ENCODE measurements at regions not wholly inside any gene's neighbourhood (a gene's known extent, or its start where the extent isn't known, plus 50 kb on each side); places are given as distances from the start of the nearest gene placed in this dataset.

- DNase-seq = no peak
Observed at GRCh38 chr12:13745111-13745860, 236.1 kb downstream of the GRIN2B start.

GRCh38 chr12:13744561-13744960, 236.8 kb downstream of the GRIN2B start:
- DNase-seq = no peak

GRCh38 chr12:13740149-13740545, 241.3 kb downstream of the GRIN2B start:
- DNase-seq = no peak

GRCh38 chr12:13735734-13736133, 245.7 kb downstream of the GRIN2B start:
- DNase-seq = no peak

GRCh38 chr12:13734584-13735152, 246.7 kb downstream of the GRIN2B start:
- no peak for DNase-seq

GRCh38 chr12:13727707-13728195, 253.7 kb downstream of the GRIN2B start:
- no peak for DNase-seq

- no peak for DNase-seq
Observed at GRCh38 chr12:13725049-13725448, 256.4 kb downstream of the GRIN2B start.

GRCh38 chr12:13724136-13724535, 257.3 kb downstream of the GRIN2B start:
- DNase-seq = no peak

GRCh38 chr12:13719986-13720385, 261.4 kb downstream of the GRIN2B start:
- no peak for DNase-seq

- DNase-seq = no peak
Observed at GRCh38 chr12:13718271-13718670, 263.1 kb downstream of the GRIN2B start.

- no peak for DNase-seq
Observed at GRCh38 chr12:13716119-13716518, 265.3 kb downstream of the GRIN2B start.

- DNase-seq = no peak
Observed at GRCh38 chr12:13713556-13714410, 267.6 kb downstream of the GRIN2B start.

- DNase-seq = no peak
Observed at GRCh38 chr12:13707829-13708228, 273.6 kb downstream of the GRIN2B start.

- DNase-seq = no peak
Observed at GRCh38 chr12:13702381-13702780, 279.0 kb downstream of the GRIN2B start.

GRCh38 chr12:13701502-13701901, 279.9 kb downstream of the GRIN2B start:
- DNase-seq = no peak

GRCh38 chr12:13697973-13698372, 283.4 kb downstream of the GRIN2B start:
- no peak for DNase-seq

GRCh38 chr12:13695781-13696180, 285.6 kb downstream of the GRIN2B start:
- DNase-seq = no peak

- no peak for DNase-seq
Observed at GRCh38 chr12:13692332-13692731, 289.1 kb downstream of the GRIN2B start.

GRCh38 chr12:13691598-13691997, 289.8 kb downstream of the GRIN2B start:
- DNase-seq = no peak

GRCh38 chr12:13687633-13688032, 293.8 kb downstream of the GRIN2B start:
- DNase-seq = no peak

GRCh38 chr12:13686260-13686659, 295.1 kb downstream of the GRIN2B start:
- no peak for DNase-seq

- DNase-seq = no peak
Observed at GRCh38 chr12:13680916-13681315, 300.5 kb downstream of the GRIN2B start.

GRCh38 chr12:13676880-13677279, 304.5 kb downstream of the GRIN2B start:
- DNase-seq = no peak
